NB4 (cell line): ENCODE measurements at regions not wholly inside any gene's neighbourhood (a gene's known extent, or its start where the extent isn't known, plus 50 kb on each side); places are given as distances from the start of the nearest gene placed in this dataset.
A peak's percentile ranks its signal among the peaks of the same experiment; 100 is the strongest.

Source experiments
- DNase-seq: peaks from one replicate; pipeline ENCODE4 v3.0.0; 2010; ENCODE audit warnings: low read depth
- H3K4me3 ChIP-seq: one replicate; pipeline ENCODE4 v1.5.1; 2011; ENCODE audit warnings: mild to moderate bottlenecking, low read depth, low read length, moderate library complexity
- CTCF ChIP-seq: IDR thresholded peaks from one replicate; pipeline ENCODE4 v1.5.1; 2012; ENCODE audit warnings: low read depth, low read length
- MAX ChIP-seq: IDR thresholded peaks from 2 replicates; pipeline ENCODE4 v1.6.1; 2011; ENCODE audit warnings: low read depth, low read length
- MYC ChIP-seq: IDR thresholded peaks from 2 replicates; pipeline ENCODE4 v1.6.1; 2011; ENCODE audit warnings: low read depth, low read length
- POLR2A ChIP-seq: IDR thresholded peaks from 2 replicates; pipeline ENCODE4 v1.6.1; 2011; ENCODE audit warnings: mild to moderate bottlenecking; ENCODE audit not compliant: insufficient read length; ENCODE audit errors: extremely low read depth

DNA sequence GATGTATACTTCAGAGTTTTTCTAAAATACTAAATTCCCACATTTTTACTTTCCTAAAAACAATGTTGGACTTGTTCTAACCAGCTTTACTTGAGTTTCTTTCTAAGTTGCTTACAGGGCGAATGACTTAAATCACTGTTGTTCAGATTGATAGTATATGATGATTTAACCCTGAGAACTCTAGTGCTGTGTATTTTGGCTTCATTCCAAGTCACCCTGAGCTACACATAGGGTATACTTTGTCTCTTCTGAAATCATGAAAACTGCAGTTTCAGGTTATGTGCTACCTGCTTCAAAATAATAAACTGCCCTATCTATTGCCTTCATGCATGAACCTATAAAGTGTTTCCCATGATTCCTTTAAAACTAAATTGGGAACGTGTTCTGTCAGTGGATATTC is 162.5 kb upstream of the PDE3A start:
- no peak overlapping the region for H3K4me3 ChIP-seq
- no peak for TF ChIP-seq MYC
- TF ChIP-seq CTCF: no peak
- no peak for TF ChIP-seq POLR2A
- TF ChIP-seq MAX: no peak
- DNase-seq: no peak

- DNase-seq: no peak
- TF ChIP-seq MYC (no peak), MAX (no peak), POLR2A (no peak), CTCF (no peak)
- no peak overlapping the region for H3K4me3 ChIP-seq
These were observed 161.9 kb upstream of the PDE3A start for GRCh38 chr12:20206410-20206809.

GRCh38 chr12:20210621-20211215 is 157.6 kb upstream of the PDE3A start:
- no peak overlapping the region for H3K4me3 ChIP-seq
- DNase-seq: peak; percentile 23
- TF ChIP-seq POLR2A (no peak), CTCF (no peak), MAX (0 out of 2 replicates have a peak, but pooled peaks have one; percentile 24)

DNA sequence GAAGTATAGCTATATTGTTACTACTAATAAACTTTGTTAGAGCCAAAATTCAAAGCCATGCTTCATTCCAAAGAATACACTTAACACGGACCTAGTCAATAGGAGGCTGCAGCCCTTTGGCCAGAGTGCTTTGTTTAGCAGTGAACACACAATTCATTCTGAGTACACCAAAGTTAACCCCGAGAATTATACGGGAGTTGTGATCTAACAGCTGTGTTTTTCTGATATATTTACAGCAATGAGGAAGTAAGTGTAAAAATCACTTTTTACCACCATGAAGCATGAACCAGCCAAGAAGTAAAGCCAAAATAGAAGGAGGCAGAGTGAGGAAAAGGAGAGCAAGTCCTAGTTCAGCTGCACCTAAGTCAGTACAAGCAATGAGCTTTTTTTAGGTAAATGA is 156.8 kb upstream of the PDE3A start:
- no peak for DNase-seq
- TF ChIP-seq MYC: no peak
- no peak for TF ChIP-seq CTCF
- no peak for TF ChIP-seq MAX
- TF ChIP-seq POLR2A: no peak
- no peak overlapping the region for H3K4me3 ChIP-seq

- DNase-seq: no peak
- TF ChIP-seq MAX: no peak
- H3K4me3 ChIP-seq: no peak overlapping the region
These were observed 156.3 kb upstream of the PDE3A start for GRCh38 chr12:20211981-20212421.

DNA sequence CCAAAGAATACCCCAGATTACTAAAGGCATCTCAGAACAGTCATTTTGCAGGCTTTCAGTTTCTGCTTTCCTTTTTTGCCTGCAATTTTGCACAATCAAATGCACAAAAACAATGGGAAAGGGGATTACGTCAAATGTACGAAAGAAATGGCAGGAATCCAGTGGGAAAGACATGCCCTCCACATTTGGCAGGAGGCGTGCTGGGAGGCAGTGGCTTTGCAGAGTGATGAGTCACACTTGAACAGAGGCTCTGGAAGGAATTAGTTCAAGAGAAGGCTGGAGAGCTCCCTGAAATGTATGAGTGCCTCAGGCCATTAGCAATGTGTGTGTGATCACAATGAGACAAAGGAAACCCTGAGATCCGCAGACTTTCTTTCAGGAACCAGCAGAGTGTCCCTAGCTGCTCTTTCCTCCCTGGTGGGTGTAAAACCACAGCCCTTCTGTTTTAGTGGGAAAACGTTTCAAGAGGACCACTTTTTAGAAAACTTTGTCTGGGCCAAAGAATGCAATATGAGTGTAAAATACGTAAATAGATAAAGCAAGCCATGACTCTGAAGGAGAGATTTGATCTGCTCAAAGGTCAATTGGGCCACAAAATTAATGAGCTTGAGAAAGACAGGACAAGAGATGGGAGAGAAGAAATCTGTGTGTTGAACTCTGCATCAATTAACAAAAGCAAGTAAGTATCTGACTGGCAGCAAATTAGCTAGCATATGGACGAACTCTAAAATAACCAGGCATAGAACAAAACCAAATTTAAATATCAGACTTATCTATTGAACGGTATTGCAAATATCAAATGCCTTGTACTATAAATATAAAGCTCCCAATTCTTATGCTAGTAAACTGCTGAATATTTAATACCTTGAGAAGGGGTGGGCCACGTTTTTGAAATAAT is 155.4 kb upstream of the PDE3A start:
- peak; percentile 38 for DNase-seq
- no peak overlapping the region for H3K4me3 ChIP-seq
- no peak for TF ChIP-seq POLR2A
- TF ChIP-seq MYC: no peak
